DND-41 (cell line): ENCODE measurements at regions not wholly inside any gene's neighbourhood (a gene's known extent, or its start where the extent isn't known, plus 50 kb on each side); places are given as distances from the start of the nearest gene placed in this dataset.

ENCODE experiments used
- CTCF ChIP-seq: IDR thresholded peaks from 2 replicates; pipeline ENCODE4 v1.5.1; 2012; ENCODE audit warnings: borderline replicate concordance, low read length, moderate library complexity, mild to moderate bottlenecking; ENCODE audit not compliant: poor library complexity, severe bottlenecking; ENCODE audit errors: extremely low read depth
- EZH2 ChIP-seq: IDR thresholded peaks from 3 replicates; pipeline ENCODE4 v1.6.1; 2012; ENCODE audit warnings: borderline replicate concordance, low read depth, mild to moderate bottlenecking, moderate library complexity, low read length, inconsistent platforms; ENCODE audit not compliant: severe bottlenecking

GRCh38 chr11:80103142-80103859 is 662.5 kb upstream of the TENM4 start:
- TF ChIP-seq EZH2 (no peak), CTCF (no peak)
